MM.1S (cell line): ENCODE measurements at regions not wholly inside any gene's neighbourhood (a gene's known extent, or its start where the extent isn't known, plus 50 kb on each side); places are given as distances from the start of the nearest gene placed in this dataset.

ENCODE experiments used
- CTCF ChIP-seq: fragments of 300-600 bp; sonication (generic); IDR thresholded peaks from 2 replicates; pipeline ENCODE4 v1.5.1; 2016; ENCODE audit warnings: antibody characterized with exemption, low read length, mixed read lengths
- EZH2 ChIP-seq: fragments of 300-600 bp; sonication (generic); optimal IDR thresholded peaks from 2 replicates; pipeline ENCODE3; 2017; ENCODE audit warnings: low read depth, mild to moderate bottlenecking, antibody characterized with exemption, low read length, mixed read lengths
- EZH2phosphoT487 ChIP-seq: fragments of 300-600 bp; sonication (generic); IDR thresholded peaks from 2 replicates; pipeline ENCODE4 v1.6.1; 2018; ENCODE audit warnings: antibody characterized with exemption, low read length

- TF ChIP-seq CTCF = no peak
- TF ChIP-seq EZH2 = no peak
- TF ChIP-seq EZH2phosphoT487 = no peak
Observed at GRCh38 chr5:167796672-167797071, 494.8 kb upstream of the WWC1 start.
